H1 (cell line): ENCODE measurements at regions not wholly inside any gene's neighbourhood (a gene's known extent, or its start where the extent isn't known, plus 50 kb on each side); places are given as distances from the start of the nearest gene placed in this dataset.

Source experiments
- CBX8 ChIP-seq: fragments of 300-800, 300-1000 bp; sonication (generic); IDR thresholded peaks from 2 replicates; pipeline ENCODE4 v1.7.1; 2016; ENCODE audit warnings: low read depth, low read length, borderline replicate concordance
- EP300 ChIP-seq, 2 experiments: IDR thresholded peaks; 1 replicate in 1 of 2; 2 replicates in 1 of 2; pipeline ENCODE4 v1.6.1; 2011 to 2012; ENCODE audit warnings: low read depth in 2 of 2, low read length in 2 of 2, mild to moderate bottlenecking in 2 of 2, borderline replicate concordance in 1 of 2, inconsistent platforms in 1 of 2, moderate library complexity in 1 of 2
- EZH2 ChIP-seq: fragments of 200-600 bp; sonication (generic); IDR thresholded peaks from 2 replicates; pipeline ENCODE4 v1.7.1; 2012; ENCODE audit warnings: low read depth, mild to moderate bottlenecking, moderate library complexity, low read length, inconsistent platforms; ENCODE audit not compliant: severe bottlenecking
- GABPA ChIP-seq: IDR thresholded peaks from 2 replicates; pipeline ENCODE4 v1.6.1; 2011; ENCODE audit warnings: mild to moderate bottlenecking, low read length, moderate library complexity, borderline replicate concordance; ENCODE audit not compliant: insufficient read depth
- HDAC6 ChIP-seq: IDR thresholded peaks from one replicate; pipeline ENCODE4 v1.7.1; 2012; ENCODE audit warnings: low read depth, mild to moderate bottlenecking, inconsistent platforms, low read length, moderate library complexity
- KDM1A ChIP-seq: fragments of 200-600, 300-600 bp; sonication (generic); IDR thresholded peaks from 2 replicates; pipeline ENCODE4 v1.7.1; 2016; ENCODE audit warnings: mild to moderate bottlenecking, low read length, borderline replicate concordance
- POLR2AphosphoS5 ChIP-seq: IDR thresholded peaks from 2 replicates; pipeline ENCODE4 v1.6.1; 2011; ENCODE audit warnings: low read depth, low read length
- POU5F1 ChIP-seq: IDR thresholded peaks from 2 replicates; pipeline ENCODE4 v1.6.1; 2011; ENCODE audit warnings: low read depth, mild to moderate bottlenecking, low read length, moderate library complexity
- TEAD4 ChIP-seq: IDR thresholded peaks from 2 replicates; pipeline ENCODE4 v1.6.1; 2012; ENCODE audit warnings: low read depth, low read length, inconsistent platforms, mixed read lengths
- TF ChIP-seq, protein P1 (sequence below), 3 experiments: IDR thresholded peaks; 1 replicate in 2 of 3; 2 replicates in 1 of 3; pipeline versions ENCODE4 v1.5.1 to v1.6.1; 2011; ENCODE audit warnings: low read length in 3 of 3, mild to moderate bottlenecking in 3 of 3, inconsistent platforms in 2 of 3, low read depth in 1 of 3, moderate library complexity in 1 of 3; ENCODE audit not compliant: insufficient read depth in 1 of 3; ENCODE audit errors: control extremely low read depth in 1 of 3

DNA sequence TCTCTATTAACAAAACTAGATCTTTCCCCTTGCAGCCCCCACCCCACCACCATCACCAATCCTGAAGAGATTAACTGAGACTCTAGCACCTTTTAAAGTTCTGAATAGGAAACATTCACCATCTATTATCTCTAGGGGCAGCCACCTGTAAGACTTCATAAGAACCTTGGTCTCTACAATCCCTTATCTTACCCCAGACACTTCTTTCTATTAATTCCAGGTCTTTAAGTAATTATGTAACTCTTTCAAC is 180.2 kb upstream of the FBXL17 start:
- TF ChIP-seq EZH2 (no peak), EP300 (IDR thresholded peaks at IDR 0.05; ENCODE audit: borderline replicate concordance in 1 of 2, low read depth in 2 of 2, low read length in 2 of 2) (no peak), HDAC6 (no peak), POU5F1 (no peak), CBX8 (no peak), TEAD4 (no peak), KDM1A (no peak), GABPA (no peak), POLR2AphosphoS5 (no peak)
- TF ChIP-seq, protein P1, sequence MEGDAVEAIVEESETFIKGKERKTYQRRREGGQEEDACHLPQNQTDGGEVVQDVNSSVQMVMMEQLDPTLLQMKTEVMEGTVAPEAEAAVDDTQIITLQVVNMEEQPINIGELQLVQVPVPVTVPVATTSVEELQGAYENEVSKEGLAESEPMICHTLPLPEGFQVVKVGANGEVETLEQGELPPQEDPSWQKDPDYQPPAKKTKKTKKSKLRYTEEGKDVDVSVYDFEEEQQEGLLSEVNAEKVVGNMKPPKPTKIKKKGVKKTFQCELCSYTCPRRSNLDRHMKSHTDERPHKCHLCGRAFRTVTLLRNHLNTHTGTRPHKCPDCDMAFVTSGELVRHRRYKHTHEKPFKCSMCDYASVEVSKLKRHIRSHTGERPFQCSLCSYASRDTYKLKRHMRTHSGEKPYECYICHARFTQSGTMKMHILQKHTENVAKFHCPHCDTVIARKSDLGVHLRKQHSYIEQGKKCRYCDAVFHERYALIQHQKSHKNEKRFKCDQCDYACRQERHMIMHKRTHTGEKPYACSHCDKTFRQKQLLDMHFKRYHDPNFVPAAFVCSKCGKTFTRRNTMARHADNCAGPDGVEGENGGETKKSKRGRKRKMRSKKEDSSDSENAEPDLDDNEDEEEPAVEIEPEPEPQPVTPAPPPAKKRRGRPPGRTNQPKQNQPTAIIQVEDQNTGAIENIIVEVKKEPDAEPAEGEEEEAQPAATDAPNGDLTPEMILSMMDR (IDR thresholded peaks at IDR 0.05; ENCODE audit: control extremely low read depth in 1 of 3, insufficient read depth in 1 of 3, low read depth in 1 of 3, low read length in 3 of 3) = no peak
